SK-N-DZ (cell line): ENCODE measurements at regions not wholly inside any gene's neighbourhood (a gene's known extent, or its start where the extent isn't known, plus 50 kb on each side); places are given as distances from the start of the nearest gene placed in this dataset.
A peak's percentile ranks its signal among the peaks of the same experiment; 100 is the strongest.
"Not testable (repeated sequence)": the region's sequence is repeated elsewhere in the genome, so short reads cannot be mapped to it uniquely, and the experiment has no call there.

Source experiments
- DNase-seq: peaks from one replicate; pipeline ENCODE4 v3.0.0-alpha.2; 2015; ENCODE audit warnings: low spot score

- peak; percentile 8 for DNase-seq
Observed at GRCh38 chr12:73009138-73009834, 737.1 kb downstream of the TRHDE start.

- DNase-seq, result no peak
Observed at GRCh38 chr12:73017981-73018380, 745.8 kb downstream of the TRHDE start.

GRCh38 chr12:73053893-73054292 lies 781.7 kb downstream of the TRHDE start:
- no peak for DNase-seq

- DNase-seq, result no peak
Observed at GRCh38 chr12:73057428-73057827, 785.3 kb downstream of the TRHDE start.

- no peak for DNase-seq
Observed at GRCh38 chr12:73065913-73066312, 793.7 kb downstream of the TRHDE start.

- DNase-seq, result no peak
Observed at GRCh38 chr12:73067616-73068015, 795.4 kb downstream of the TRHDE start.

GRCh38 chr12:73072214-73072613 lies 800.0 kb downstream of the TRHDE start:
- DNase-seq, result no peak

GRCh38 chr12:73076760-73077159 lies 804.6 kb downstream of the TRHDE start:
- DNase-seq, result no peak

- no peak for DNase-seq
Observed at GRCh38 chr12:73083736-73084135, 811.6 kb downstream of the TRHDE start.

GRCh38 chr12:73106296-73106695 lies 834.1 kb downstream of the TRHDE start:
- DNase-seq, result no peak

- DNase-seq, result no peak
Observed at GRCh38 chr12:73106896-73107295, 834.7 kb downstream of the TRHDE start.

GRCh38 chr12:73110816-73111215 lies 838.6 kb downstream of the TRHDE start:
- peak; percentile 8 for DNase-seq

GRCh38 chr12:73112035-73112816 lies 840.1 kb downstream of the TRHDE start:
- no peak for DNase-seq

GRCh38 chr12:73124480-73124879 lies 852.3 kb downstream of the TRHDE start:
- DNase-seq, result no peak

GRCh38 chr12:73125148-73125547 lies 853.0 kb downstream of the TRHDE start:
- no peak for DNase-seq

- DNase-seq, result no peak
Observed at GRCh38 chr12:73136386-73136785, 864.2 kb downstream of the TRHDE start.

- DNase-seq, result not testable (repeated sequence)
Observed at GRCh38 chr12:73139642-73140041, 867.5 kb downstream of the TRHDE start.

GRCh38 chr12:73158341-73158740 lies 886.2 kb downstream of the TRHDE start:
- no peak for DNase-seq

- no peak for DNase-seq
Observed at GRCh38 chr12:73159954-73160353, 887.8 kb downstream of the TRHDE start.

- no peak for DNase-seq
Observed at GRCh38 chr12:73161970-73162369, 889.8 kb downstream of the TRHDE start.

- DNase-seq, result no peak
Observed at GRCh38 chr12:73180734-73181133, 908.6 kb downstream of the TRHDE start.

GRCh38 chr12:73181244-73181643 lies 909.1 kb downstream of the TRHDE start:
- DNase-seq, result no peak

- DNase-seq, result no peak
Observed at GRCh38 chr12:73185403-73185802, 913.2 kb downstream of the TRHDE start.
